Choroid plexus epithelial cell (primary cell): ENCODE measurements at regions not wholly inside any gene's neighbourhood (a gene's known extent, or its start where the extent isn't known, plus 50 kb on each side); places are given as distances from the start of the nearest gene placed in this dataset.

Experiments
- DNase-seq: peaks from one replicate; pipeline ENCODE4 v3.0.0-alpha.2; 2010; ENCODE audit warnings: low read depth
- H3K4me3 ChIP-seq: 2 replicates; pipeline ENCODE4 v1.5.1; 2011; ENCODE audit warnings: low read depth, mild to moderate bottlenecking, control low read depth, low read length, moderate library complexity
- TF ChIP-seq, protein P1 (sequence below): conservative IDR thresholded peaks from 2 replicates; pipeline ENCODE4 v1.5.1; 2011; ENCODE audit warnings: low read depth, mild to moderate bottlenecking, control low read depth, inconsistent platforms, low read length, moderate library complexity

DNA sequence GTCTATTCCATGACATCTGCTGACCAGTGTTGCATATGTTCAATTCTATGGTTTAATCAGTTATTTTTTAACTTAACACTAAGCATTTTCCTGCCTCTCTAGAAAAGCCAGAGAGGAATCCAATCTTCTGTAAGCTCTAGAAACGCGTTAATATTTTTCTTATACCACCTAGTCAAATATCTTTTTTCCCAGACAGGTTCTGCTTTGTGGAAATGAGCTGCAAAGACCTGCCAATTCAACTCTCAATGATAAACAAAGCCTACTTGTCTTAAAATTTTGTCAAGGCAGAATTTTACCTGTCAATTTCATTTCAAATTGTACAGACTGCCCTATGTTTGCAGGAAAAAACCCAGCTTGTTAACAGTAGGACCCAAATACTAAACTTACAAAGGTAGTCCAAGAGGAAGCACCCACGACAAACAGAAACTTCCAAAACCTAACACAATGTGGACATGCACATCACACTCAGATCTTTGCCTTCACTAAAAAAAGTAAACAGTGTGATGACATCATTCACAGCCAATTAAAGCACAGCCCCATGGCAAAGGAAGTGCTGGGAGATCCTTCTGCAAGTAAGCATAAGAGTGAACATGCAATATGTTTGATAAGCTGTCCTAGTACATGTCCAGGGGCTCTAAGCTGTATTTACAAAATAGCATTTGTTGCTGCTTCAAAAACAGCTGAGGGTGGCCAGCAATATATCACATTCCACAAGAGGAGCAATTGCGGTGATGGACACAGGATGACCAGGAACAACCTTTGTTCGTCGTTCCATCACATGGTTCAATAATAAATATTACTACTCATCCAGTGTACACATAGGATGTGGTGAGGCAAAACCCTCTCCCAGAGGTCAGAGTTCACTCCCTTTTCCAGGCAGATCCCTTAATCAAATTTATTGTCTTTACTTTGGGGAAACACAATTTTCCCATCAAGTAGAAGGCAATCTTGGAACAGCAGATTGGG lies 139.4 kb upstream of the TSC22D2 start:
- no peak overlapping the region for H3K4me3 ChIP-seq
- TF ChIP-seq, protein P1, sequence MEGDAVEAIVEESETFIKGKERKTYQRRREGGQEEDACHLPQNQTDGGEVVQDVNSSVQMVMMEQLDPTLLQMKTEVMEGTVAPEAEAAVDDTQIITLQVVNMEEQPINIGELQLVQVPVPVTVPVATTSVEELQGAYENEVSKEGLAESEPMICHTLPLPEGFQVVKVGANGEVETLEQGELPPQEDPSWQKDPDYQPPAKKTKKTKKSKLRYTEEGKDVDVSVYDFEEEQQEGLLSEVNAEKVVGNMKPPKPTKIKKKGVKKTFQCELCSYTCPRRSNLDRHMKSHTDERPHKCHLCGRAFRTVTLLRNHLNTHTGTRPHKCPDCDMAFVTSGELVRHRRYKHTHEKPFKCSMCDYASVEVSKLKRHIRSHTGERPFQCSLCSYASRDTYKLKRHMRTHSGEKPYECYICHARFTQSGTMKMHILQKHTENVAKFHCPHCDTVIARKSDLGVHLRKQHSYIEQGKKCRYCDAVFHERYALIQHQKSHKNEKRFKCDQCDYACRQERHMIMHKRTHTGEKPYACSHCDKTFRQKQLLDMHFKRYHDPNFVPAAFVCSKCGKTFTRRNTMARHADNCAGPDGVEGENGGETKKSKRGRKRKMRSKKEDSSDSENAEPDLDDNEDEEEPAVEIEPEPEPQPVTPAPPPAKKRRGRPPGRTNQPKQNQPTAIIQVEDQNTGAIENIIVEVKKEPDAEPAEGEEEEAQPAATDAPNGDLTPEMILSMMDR, result no peak
- DNase-seq, result peak; percentile 57

DNA sequence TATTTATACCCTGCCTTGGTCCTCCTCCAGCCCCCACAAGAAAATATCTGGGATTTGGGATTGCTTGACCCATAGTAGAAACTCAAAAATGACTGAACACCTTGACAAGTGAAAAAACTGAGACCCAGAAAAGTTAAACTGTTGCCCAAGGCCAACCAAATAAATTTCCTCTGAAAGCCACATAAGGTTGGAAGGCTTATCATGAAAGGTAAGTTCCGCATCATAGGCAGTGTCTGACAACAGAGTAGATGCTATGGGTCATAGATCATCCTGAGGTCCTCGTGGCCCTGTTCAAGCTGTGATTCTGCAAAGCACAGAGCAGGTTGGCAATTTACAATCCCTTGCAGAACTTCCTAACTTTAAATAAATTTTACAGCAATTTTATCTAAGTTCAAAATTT lies 140.8 kb upstream of the TSC22D2 start:
- no peak for DNase-seq
- TF ChIP-seq, protein P1, result no peak
- no peak overlapping the region for H3K4me3 ChIP-seq

DNA sequence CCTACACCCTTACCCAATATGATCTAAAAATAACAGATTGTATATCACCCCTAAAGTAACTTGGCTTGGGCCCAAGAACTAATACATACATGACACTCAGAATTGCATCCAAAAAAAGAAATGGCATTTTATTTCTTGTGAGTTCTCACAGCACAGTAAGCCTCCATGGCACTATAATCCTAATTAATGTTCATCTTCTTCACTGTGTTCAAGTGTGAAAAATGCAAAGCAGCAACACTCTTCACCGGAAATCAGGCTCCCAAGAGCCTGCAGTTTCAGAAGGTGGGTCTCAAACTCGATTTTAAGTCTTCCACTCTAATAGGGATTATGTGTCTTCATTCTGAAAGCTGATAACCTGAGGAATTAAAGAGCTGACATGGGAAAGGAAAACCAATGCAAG lies 142.8 kb upstream of the TSC22D2 start:
- TF ChIP-seq, protein P1, result no peak
- H3K4me3 ChIP-seq, result no peak overlapping the region
- DNase-seq, result no peak

DNA sequence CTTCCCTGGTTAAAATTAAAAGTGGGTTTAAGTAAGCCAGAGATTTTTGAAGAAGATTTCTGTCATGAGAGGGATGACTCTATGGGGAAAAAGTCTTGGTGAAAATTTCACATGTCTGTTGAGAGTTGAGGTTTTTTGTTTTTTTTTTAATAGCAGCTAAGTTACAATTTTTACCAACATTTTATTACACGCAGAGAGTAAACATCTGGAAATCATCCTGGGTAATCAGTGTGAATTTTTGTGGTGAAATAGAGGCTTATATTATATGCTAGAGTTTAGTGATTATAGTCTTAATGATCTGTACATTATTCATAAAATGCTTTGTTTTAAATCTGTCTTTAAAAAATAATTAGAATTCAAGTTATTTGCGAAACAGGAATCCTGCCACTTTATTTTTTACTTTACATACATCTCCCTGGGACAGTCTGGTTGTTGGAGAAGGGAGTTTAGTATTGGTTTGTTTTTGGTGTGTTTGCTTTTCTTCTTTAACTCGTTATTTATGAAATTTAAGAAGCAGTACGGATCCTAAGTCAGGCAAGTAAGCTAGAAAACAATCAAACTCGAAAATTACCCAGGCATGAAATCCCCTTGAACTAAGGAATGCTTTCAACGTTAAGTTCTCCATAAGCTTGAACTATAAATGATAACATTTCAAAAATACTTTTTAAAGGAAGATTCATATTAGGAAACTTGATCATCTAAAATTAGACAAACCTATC lies 143.4 kb upstream of the TSC22D2 start:
- no peak overlapping the region for H3K4me3 ChIP-seq
- TF ChIP-seq, protein P1, result no peak

DNA sequence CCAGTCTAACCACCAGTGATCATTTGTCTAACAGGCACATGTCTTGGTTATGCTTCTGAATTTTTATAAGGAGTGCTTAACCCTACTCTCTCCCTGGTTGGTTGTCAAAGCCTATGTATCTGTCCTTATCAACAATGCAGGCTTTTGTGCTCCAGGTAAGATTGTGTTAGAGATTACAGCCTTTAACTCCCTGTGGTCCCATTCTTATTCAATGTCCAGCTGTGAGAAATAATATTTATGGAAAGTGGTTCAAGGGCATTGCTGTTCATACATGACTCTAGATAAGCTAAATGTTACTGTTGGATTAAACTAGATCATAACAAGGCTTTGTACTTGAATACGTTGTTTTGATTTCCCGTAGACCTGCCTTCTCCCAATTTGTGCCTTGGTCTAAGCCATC lies 146.1 kb upstream of the TSC22D2 start:
- TF ChIP-seq, protein P1, result no peak
- no peak overlapping the region for H3K4me3 ChIP-seq
- DNase-seq, result no peak

More for the DNA sequence above, 143.4 kb upstream of the TSC22D2 start:
- DNase-seq, result no peak

DNA sequence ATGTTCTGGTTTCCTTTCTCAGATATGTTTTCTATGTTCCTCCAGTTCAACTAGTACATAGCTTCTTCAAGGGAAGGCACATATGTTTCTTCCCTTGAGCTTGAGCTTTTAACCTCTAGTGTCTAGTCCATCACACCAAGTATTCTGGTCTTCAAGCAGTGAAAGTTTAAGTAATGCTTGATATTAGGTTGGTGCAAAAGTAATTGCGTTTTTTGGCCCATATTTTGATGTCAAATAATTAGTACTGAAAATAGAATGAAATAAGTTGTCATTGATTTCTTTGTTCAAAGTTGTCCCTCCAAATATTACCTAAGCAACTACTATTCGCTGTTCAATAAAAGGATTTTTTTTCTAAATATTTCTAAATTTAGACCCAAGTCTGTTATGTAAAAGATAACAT lies 146.7 kb upstream of the TSC22D2 start:
- DNase-seq, result no peak
- H3K4me3 ChIP-seq, result no peak overlapping the region
- TF ChIP-seq, protein P1, result no peak
